Body of pancreas (tissue), 4 donors: ENCODE measurements at regions not wholly inside any gene's neighbourhood (a gene's known extent, or its start where the extent isn't known, plus 50 kb on each side); places are given as distances from the start of the nearest gene placed in this dataset.

Experiments used
- ATAC-seq: fragments of 150-250 bp; one replicate; pipeline ENCODE4 v1.9.1; 2016
- DNase-seq, 4 donors: peaks; one replicate each; pipeline ENCODE4 v3.0.0-alpha.2; 2019
- H3K27ac ChIP-seq, 4 donors: fragments of 200-600 bp; sonication (generic); 1 replicate in 3 of 4; 2 replicates in 1 of 4; pipeline versions ENCODE4 v1.5.1 to v1.6.1; 2016 to 2019; ENCODE audit warnings: mild to moderate bottlenecking in 1 of 4, mixed read lengths in 1 of 4, moderate library complexity in 1 of 4
- H3K27me3 ChIP-seq, 2 donors: fragments of 200-600 bp; sonication (generic); one replicate each; pipeline ENCODE4 v1.6.0; 2016; ENCODE audit warnings: mild to moderate bottlenecking in 1 of 2
- H3K36me3 ChIP-seq, 2 donors: fragments of 200-600 bp; sonication (generic); replicated peaks in 1 of 2; 2 replicates each; pipeline ENCODE4 v1.5.1; 2016; ENCODE audit warnings: low read depth in 2 of 2; ENCODE audit not compliant: insufficient read depth in 1 of 2
- H3K4me1 ChIP-seq: fragments of 200-600 bp; sonication (generic); one replicate; pipeline ENCODE4 v1.6.0; 2016
- H3K4me3 ChIP-seq, 2 donors: fragments of 200-600 bp; sonication (generic); 1 replicate in 1 of 2; 2 replicates in 1 of 2; pipeline ENCODE4 v1.5.1; 2016 to 2019
- H3K9me3 ChIP-seq, 3 donors: fragments of 200-600 bp; sonication (generic); 1 replicate in 2 of 3; 2 replicates in 1 of 3; pipeline ENCODE4 v1.5.1; 2016
- POLR2A ChIP-seq, 3 donors: fragments of 450-650 bp; IDR thresholded peaks; one replicate each; pipeline ENCODE4 v1.6.1; 2016; ENCODE audit warnings: antibody characterized with exemption in 3 of 3, mild to moderate bottlenecking in 2 of 3
- WGBS, 2 donors: methylation state at CpG; one replicate each; pipeline ENCODE4 v1.1.5; 2017; 5-methylcytosine and 5-hydroxymethylcytosine counted together
- intact Hi-C: fragments of 100-400 bp; cut with DNase I; formaldehyde crosslinking; loops from one replicate; pipeline ENCODE4 v1.15.1; 2023
- TF ChIP-seq, protein P1 (sequence below), 7 experiments: fragments of 450-650 bp in 4 of 7; fragments of 200-600 bp in 3 of 7; sonication (generic) in 3 of 7; IDR thresholded peaks; one replicate each; pipeline ENCODE4 v1.5.1; 2016 to 2019; ENCODE audit warnings: antibody characterized with exemption in 7 of 7

DNA sequence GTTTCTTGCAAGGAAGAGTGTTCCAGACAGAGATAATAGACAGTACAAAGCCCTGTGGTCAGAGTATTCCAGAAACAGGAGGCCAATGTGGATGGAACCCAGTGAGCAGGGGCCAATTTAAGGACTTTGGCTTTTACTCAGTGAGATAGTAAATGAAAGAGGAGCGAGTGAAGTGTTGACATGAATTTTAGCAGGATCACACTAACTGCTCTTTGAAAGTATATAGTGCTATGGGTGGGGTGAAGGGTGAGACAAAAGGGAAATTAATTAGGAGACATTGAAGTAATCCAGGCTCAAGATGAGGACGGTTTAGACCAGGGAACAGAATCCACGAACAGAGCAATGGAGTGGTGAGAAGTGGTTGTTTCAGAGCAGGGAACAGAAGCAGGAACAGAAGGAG is 62.2 kb upstream of the TES start:
- TF ChIP-seq, protein P1, sequence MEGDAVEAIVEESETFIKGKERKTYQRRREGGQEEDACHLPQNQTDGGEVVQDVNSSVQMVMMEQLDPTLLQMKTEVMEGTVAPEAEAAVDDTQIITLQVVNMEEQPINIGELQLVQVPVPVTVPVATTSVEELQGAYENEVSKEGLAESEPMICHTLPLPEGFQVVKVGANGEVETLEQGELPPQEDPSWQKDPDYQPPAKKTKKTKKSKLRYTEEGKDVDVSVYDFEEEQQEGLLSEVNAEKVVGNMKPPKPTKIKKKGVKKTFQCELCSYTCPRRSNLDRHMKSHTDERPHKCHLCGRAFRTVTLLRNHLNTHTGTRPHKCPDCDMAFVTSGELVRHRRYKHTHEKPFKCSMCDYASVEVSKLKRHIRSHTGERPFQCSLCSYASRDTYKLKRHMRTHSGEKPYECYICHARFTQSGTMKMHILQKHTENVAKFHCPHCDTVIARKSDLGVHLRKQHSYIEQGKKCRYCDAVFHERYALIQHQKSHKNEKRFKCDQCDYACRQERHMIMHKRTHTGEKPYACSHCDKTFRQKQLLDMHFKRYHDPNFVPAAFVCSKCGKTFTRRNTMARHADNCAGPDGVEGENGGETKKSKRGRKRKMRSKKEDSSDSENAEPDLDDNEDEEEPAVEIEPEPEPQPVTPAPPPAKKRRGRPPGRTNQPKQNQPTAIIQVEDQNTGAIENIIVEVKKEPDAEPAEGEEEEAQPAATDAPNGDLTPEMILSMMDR (IDR thresholded peaks at IDR 0.05): no peak
- no peak for TF ChIP-seq POLR2A (IDR thresholded peaks at IDR 0.05)
- WGBS, 2 donors: 78 to 84% methylated on average over 3 of the region's 3 CpGs
- H3K27me3 ChIP-seq: no peaks in the 10 kb centered on the region
- no peak overlapping the region for H3K4me3 ChIP-seq
- intact Hi-C loops: no loop called here
- DNase-seq: no peak
- no peak for ATAC-seq
- no peaks in the 10 kb centered on the region for H3K9me3 ChIP-seq
- no peak overlapping the region for H3K27ac ChIP-seq
- no peaks in the 10 kb centered on the region for H3K4me1 ChIP-seq
- H3K36me3 ChIP-seq: no peaks in the 10 kb centered on the region

DNA sequence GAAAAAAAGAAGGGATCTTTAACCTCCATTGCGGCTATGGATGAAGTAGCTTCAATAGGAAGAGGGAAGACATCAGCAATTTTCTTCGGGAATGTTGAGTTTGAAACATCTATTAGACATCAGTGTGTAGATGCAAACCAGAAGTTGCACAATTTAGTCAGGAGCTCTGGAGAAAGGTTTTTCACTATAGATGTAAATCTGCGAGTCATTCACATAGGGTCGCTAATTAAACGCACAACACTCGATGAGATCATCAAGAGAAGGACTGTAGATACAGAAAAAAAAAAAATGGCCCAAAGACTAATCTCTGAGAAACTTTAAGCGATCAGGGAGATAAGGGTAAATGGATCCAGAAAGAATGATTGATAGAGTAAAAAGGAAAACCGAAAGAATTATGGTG is 61.7 kb upstream of the TES start:
- no peaks in the 10 kb centered on the region for H3K4me1 ChIP-seq
- TF ChIP-seq, protein P1 (IDR thresholded peaks at IDR 0.05): no peak
- no peak for TF ChIP-seq POLR2A (IDR thresholded peaks at IDR 0.05)
- H3K9me3 ChIP-seq: no peaks in the 10 kb centered on the region
- H3K27ac ChIP-seq: no peak overlapping the region
- no peak for DNase-seq
- H3K27me3 ChIP-seq: no peaks in the 10 kb centered on the region
- 88 to 89% methylated on average over 8 of the region's 8 CpGs for WGBS, 2 donors
- no peak overlapping the region for H3K4me3 ChIP-seq
- no peak for ATAC-seq
- H3K36me3 ChIP-seq: no peaks in the 10 kb centered on the region
- intact Hi-C loops: no loop called here

DNA sequence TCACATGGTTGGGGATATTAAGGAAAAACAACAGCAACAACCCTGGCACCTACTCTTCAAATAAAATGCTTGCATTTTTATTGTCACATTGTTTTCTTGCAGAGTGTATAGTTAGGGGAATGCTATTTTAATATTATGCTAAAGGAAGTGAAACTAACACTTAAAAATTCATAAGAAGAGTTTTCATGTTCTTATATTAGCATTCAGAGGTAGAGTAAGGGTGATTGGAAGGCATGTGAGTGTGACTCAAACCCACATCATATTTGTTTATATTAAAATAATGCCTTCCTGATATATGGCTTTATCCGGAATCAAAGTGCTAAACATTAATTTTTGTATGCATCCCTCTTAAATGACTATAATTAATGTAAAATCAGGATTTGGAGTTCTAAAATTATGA is 59.8 kb upstream of the TES start:
- Histone ChIP-seq H3K4me1 (no peaks in the 10 kb centered on the region), H3K27me3 (no peaks in the 10 kb centered on the region), H3K9me3 (no peaks in the 10 kb centered on the region), H3K36me3 (no peaks in the 10 kb centered on the region), H3K4me3 (no peak overlapping the region), H3K27ac (no peak overlapping the region)
- intact Hi-C loops: no loop called here
- WGBS, 2 donors: 73 to 86% methylated on average over 1 of the region's 1 CpG
- no peak for TF ChIP-seq POLR2A (IDR thresholded peaks at IDR 0.05)
- TF ChIP-seq, protein P1 (IDR thresholded peaks at IDR 0.05): no peak
- no peak for ATAC-seq
- DNase-seq: no peak

DNA sequence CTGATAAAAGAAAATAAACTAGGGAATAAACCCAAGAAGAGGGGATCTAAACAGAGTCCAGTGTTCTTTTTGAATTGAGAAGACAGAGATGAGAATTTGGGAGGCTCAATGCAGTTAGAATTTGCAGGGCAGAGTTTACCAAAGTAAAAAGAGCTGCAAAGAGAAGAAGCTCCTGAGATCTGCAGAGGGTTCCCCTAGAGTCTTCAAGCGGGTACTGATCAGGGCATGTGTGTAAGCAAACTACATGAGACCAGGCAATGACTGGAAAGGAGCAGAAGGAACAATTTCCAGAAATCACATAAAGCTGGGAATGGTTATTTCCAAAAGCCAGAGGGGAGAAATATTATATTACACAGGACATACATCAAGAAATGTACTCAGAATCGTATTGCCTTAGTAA is 58.1 kb upstream of the TES start:
- intact Hi-C loops: no loop called here
- ATAC-seq (no peak), DNase-seq (no peak)
- 92 to 95% methylated on average over 2 of the region's 2 CpGs for WGBS, 2 donors
- Histone ChIP-seq H3K27me3 (no peaks in the 10 kb centered on the region), H3K9me3 (no peaks in the 10 kb centered on the region), H3K4me1 (no peaks in the 10 kb centered on the region), H3K4me3 (no peak overlapping the region), H3K27ac (no peak overlapping the region), H3K36me3 (no peaks in the 10 kb centered on the region)
- TF ChIP-seq, protein P1 (IDR thresholded peaks at IDR 0.05): no peak
- no peak for TF ChIP-seq POLR2A (IDR thresholded peaks at IDR 0.05)

DNA sequence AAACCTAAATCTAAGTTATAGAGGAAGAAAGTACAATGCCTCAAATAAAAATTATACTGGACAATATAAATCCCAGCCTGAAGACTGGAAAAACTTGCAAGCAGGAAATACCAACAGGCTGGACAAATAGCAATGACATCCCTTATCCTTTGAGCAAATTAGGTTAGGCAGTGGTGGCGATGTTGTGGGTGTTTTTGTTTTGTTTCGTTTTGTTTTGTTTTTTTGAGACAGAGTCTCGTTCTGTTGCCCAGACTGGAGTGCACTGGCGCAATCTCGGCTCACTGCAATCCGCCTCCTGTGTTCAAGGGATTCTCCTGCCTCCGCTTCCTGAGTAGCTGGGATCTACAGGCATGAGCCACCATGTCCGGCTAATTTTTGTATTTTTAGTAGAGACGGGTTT is 57.3 kb upstream of the TES start:
- Histone ChIP-seq H3K4me1 (no peaks in the 10 kb centered on the region), H3K27me3 (no peaks in the 10 kb centered on the region), H3K36me3 (no peaks in the 10 kb centered on the region), H3K4me3 (no peak overlapping the region), H3K9me3 (no peaks in the 10 kb centered on the region), H3K27ac (no peak overlapping the region)
- WGBS, 2 donors: 84 to 85% methylated on average over 9 of the region's 9 CpGs
- intact Hi-C loops: no loop called here
- ATAC-seq (no peak), DNase-seq (no peak)
- TF ChIP-seq, protein P1 (IDR thresholded peaks at IDR 0.05): no peak
- TF ChIP-seq POLR2A (IDR thresholded peaks at IDR 0.05): no peak
